CD4-positive, alpha-beta T cell treated with Interleukin-21 for 1 hour (primary cell): ENCODE measurements at regions not wholly inside any gene's neighbourhood (a gene's known extent, or its start where the extent isn't known, plus 50 kb on each side); places are given as distances from the start of the nearest gene placed in this dataset.
"Not testable (repeated sequence)": the region's sequence is repeated elsewhere in the genome, so short reads cannot be mapped to it uniquely, and the experiment has no call there.

ENCODE experiments used
- DNase-seq: peaks from one replicate; pipeline ENCODE4 v3.0.0-alpha.2; 2020

DNA sequence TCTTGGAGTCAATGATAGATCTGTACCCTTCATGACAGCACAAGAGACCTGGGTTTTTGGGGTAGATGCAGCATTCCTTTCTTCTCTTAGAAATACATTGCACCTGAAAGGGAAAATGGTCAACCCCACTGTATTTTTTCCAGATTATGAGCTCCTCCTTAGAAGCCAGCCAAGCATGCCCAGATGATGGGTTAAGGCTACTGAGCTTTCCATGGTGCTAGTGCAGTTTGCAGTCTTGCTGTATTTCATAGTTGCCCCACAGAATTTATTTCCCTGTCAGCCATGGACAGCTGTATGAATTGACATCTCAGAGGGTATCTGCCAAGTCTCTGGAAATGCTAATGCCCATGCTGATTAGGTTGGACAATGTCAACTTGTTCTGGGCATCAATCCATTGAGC is 73.7 kb upstream of the H2AZ1 start:
- no peak for DNase-seq

GRCh38 chr4:100022792-100023222 is 72.7 kb upstream of the H2AZ1 start:
- no peak for DNase-seq

DNA sequence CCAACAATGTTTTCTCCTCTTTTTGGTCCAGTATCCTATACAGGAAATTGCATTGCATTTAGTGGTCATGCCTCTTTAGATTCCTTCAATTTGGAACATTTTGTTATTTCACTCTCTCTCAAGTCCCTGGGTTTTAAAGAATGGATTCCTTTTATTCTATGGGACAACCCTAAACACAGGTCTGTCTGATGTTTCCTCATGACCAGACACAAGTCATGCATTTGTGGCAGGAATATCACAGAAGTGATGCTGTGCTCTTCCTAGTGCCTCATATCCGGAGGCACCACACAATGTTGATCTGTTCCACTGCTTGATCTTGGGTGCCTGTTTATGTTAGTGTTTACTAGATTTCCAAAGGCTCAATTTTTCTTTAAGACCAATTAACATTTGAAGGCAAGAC is 69.7 kb upstream of the H2AZ1 start:
- DNase-seq, result no peak

GRCh38 chr4:100017637-100018310 is 67.7 kb upstream of the H2AZ1 start:
- DNase-seq, result no peak

DNA sequence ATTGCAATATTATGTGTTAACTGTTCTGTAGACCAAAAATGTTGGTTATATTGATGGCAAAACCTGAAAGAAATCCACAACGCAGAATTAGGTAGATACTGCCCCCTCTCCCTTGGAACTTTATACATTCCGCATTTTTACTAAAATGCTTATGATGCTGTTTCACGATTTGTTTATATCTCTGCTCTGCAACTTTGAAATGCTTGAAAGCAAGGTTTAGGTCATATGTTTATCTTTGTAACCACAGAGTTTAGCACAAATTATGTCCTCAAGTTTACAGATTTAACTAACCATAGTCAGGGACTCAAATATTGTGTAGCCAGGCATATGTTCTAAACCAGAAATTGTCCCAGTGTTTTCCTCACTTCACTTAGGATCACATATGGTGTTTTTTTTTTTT is 66.1 kb upstream of the H2AZ1 start:
- DNase-seq, result no peak

DNA sequence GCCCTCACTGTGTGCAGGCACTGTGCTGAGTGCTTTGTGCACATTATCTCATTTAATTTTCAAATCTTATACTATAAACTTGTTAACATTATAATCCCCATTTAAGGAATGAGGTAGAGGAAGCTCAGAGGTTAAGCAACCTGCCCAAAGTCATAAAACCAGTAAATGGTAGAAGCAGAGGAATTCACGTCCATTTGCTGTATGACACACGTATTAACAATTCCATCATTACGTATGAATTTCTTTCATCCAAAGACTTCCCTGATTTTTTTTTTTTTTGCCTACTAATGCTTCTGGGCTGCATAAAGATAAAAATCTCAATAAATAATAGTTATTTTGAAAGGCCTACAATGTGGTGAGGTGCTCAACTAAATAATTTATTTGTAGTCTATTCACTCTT is 64.5 kb upstream of the H2AZ1 start:
- no peak for DNase-seq

GRCh38 chr4:100009490-100009889 is 59.4 kb upstream of the H2AZ1 start:
- DNase-seq, result no peak

DNA sequence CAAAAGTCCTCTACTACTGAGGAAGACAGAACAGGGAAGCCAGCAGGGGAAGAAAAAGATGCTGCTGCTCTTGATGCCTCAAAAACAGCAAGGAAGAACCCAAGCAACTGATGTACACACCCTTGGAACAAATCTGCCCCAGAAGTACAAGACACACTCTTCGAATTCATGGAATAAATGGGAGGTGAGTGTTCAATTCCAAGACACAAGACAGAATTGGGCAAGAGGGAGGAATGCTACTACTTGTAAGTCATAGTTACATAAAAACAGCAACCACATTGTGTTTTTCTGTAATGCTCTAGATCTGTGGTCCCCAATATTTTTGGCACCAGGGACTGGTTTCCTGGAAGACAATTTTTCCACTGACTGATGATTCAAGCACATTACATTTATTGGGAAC is 58.0 kb upstream of the H2AZ1 start:
- DNase-seq, result no peak

DNA sequence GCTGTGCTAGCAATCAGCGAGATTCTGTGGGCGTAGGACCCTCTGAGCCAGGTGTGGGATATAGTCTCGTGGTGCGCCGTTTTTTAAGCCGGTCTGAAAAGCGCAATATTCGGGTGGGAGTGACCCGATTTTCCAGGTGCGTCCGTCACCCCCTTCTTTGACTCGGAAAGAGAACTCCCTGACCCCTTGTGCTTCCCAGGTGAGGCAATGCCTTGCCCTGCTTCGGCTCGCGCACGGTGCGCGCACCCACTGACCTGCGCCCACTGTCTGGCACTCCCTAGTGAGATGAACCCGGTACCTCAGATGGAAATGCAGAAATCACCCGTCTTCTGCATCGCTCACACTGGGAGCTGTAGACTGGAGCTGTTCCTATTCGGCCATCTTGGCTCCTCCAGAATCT is 56.1 kb upstream of the H2AZ1 start:
- DNase-seq, result not testable (repeated sequence)
